ENCODE measurements at regions not wholly inside any gene's neighbourhood (a gene's known extent, or its start where the extent isn't known, plus 50 kb on each side); places are given as distances from the start of the nearest gene placed in this dataset.

GRCh38 chr3:5344707-5345106 is 157.2 kb downstream of the EDEM1 start:
- Histone ChIP-seq H2AFZ (ENCODE audit: low read depth, low read length, severe bottlenecking) (no peak overlapping the region), H3K4me2 (ENCODE audit: low read depth, low read length, poor library complexity, severe bottlenecking) (no peak overlapping the region), H3K27ac (ENCODE audit: low read depth, low read length) (no peak overlapping the region), H3K9ac (ENCODE audit: low read length) (no peak overlapping the region), H3K36me3 (ENCODE audit: low read length) (no peaks in the 10 kb centered on the region), H3K79me2 (ENCODE audit: insufficient read depth, low read length) (no peaks in the 10 kb centered on the region), H3K9me2 (replicated peaks; ENCODE audit: insufficient read depth, low read length) (no peaks in the 10 kb centered on the region), H3K4me3 (ENCODE audit: insufficient read depth, low read length, poor library complexity, severe bottlenecking) (no peak overlapping the region), H3F3A (ENCODE audit: insufficient read depth) (no peaks in the 10 kb centered on the region), H4K20me1 (ENCODE audit: low read depth, low read length) (no peaks in the 10 kb centered on the region), H3K9me3 (ENCODE audit: insufficient read depth, low read length) (no peaks in the 10 kb centered on the region), H3K27me3 (ENCODE audit: low read length) (no peaks in the 10 kb centered on the region)
- TF ChIP-seq CTCF (IDR thresholded peaks at IDR 0.05; ENCODE audit: insufficient read depth, low read length, poor library complexity, severe bottlenecking) (no peak), EZH2phosphoT487 (conservative IDR thresholded peaks at IDR 0.05; ENCODE audit: low read length) (no peak)

DNA sequence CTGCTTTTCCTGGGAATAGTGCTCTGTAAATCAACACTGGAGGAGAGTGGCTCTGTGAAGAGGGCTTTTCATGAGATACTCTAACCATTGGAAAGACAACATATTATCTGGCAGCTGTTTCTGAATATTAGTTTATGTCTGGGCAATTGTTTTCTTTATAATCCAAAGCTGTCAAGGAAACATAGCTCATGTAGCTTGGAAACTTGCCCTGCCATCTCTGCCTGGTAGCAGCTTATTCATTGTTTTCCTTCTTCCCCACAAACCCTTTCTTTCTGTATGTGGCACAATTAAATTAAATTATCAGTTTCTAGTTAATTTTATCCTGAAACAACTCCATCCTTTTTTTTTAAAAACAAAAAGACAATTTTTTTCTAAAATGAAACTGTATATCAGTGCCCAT is 160.0 kb downstream of the EDEM1 start:
- Histone ChIP-seq H3K9me3 (ENCODE audit: insufficient read depth, low read length) (no peaks in the 10 kb centered on the region), H3K4me3 (ENCODE audit: insufficient read depth, low read length, poor library complexity, severe bottlenecking) (no peak overlapping the region), H2AFZ (ENCODE audit: low read depth, low read length, severe bottlenecking) (no peak overlapping the region), H3F3A (ENCODE audit: insufficient read depth) (no peaks in the 10 kb centered on the region), H3K4me2 (ENCODE audit: low read depth, low read length, poor library complexity, severe bottlenecking) (no peak overlapping the region), H3K9me2 (replicated peaks; ENCODE audit: insufficient read depth, low read length) (no peaks in the 10 kb centered on the region), H3K9ac (ENCODE audit: low read length) (no peak overlapping the region), H3K27ac (ENCODE audit: low read depth, low read length) (no peak overlapping the region), H3K27me3 (ENCODE audit: low read length) (no peaks in the 10 kb centered on the region), H3K79me2 (ENCODE audit: insufficient read depth, low read length) (no peaks in the 10 kb centered on the region), H3K36me3 (ENCODE audit: low read length) (no peaks in the 10 kb centered on the region), H4K20me1 (ENCODE audit: low read depth, low read length) (no peaks in the 10 kb centered on the region)
- TF ChIP-seq CTCF (IDR thresholded peaks at IDR 0.05; ENCODE audit: insufficient read depth, low read length, poor library complexity, severe bottlenecking) (no peak), EZH2phosphoT487 (conservative IDR thresholded peaks at IDR 0.05; ENCODE audit: low read length) (no peak)

DNA sequence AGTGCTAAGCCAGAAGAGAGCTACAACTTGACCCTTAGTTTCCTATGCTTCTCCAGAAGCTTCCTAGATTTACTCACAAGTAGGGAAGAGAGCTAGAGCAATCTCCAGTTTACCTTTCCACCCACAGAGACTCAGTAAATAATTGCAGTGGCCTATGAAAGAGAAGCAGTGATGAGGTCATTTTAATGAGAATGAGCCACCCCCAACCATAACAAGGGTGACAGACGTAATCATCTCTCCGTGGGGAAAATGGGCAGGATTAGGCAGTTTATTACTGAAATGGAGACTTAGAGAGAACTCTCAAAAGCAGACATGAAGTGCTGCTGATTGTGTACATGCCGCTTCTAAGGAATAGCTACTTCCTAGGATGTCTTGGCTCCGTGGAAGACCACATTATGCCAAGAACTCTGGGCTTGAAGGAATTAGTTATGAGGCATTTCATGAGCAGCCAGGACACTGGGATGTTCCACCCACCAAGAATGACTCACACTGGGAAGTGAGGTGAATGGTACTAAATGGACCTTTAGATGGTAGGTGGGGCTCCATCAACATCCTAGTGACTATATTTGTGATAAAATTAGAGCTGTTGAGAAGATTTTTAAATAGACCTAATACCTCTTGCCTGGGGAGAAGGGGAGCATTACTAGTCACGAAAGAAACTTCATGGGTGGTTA is 160.9 kb downstream of the EDEM1 start:
- Histone ChIP-seq H3K9me2 (replicated peaks; ENCODE audit: insufficient read depth, low read length) (no peaks in the 10 kb centered on the region), H3K9me3 (ENCODE audit: insufficient read depth, low read length) (no peaks in the 10 kb centered on the region), H3F3A (ENCODE audit: insufficient read depth) (no peaks in the 10 kb centered on the region), H3K79me2 (ENCODE audit: insufficient read depth, low read length) (no peaks in the 10 kb centered on the region), H2AFZ (ENCODE audit: low read depth, low read length, severe bottlenecking) (no peak overlapping the region), H3K27me3 (ENCODE audit: low read length) (no peaks in the 10 kb centered on the region), H3K4me2 (ENCODE audit: low read depth, low read length, poor library complexity, severe bottlenecking) (no peak overlapping the region), H3K27ac (ENCODE audit: low read depth, low read length) (no peak overlapping the region), H3K36me3 (ENCODE audit: low read length) (no peaks in the 10 kb centered on the region), H3K9ac (ENCODE audit: low read length) (no peak overlapping the region), H4K20me1 (ENCODE audit: low read depth, low read length) (no peaks in the 10 kb centered on the region), H3K4me3 (ENCODE audit: insufficient read depth, low read length, poor library complexity, severe bottlenecking) (no peak overlapping the region)
- TF ChIP-seq CTCF (IDR thresholded peaks at IDR 0.05; ENCODE audit: insufficient read depth, low read length, poor library complexity, severe bottlenecking), result no peak
